ENCODE measurements at regions not wholly inside any gene's neighbourhood (a gene's known extent, or its start where the extent isn't known, plus 50 kb on each side); places are given as distances from the start of the nearest gene placed in this dataset.

- no peaks in the 10 kb centered on the region for H3K27me3 ChIP-seq (ENCODE audit: control insufficient read depth, extremely low read depth, insufficient read depth, low read length)
- H3K9me1 ChIP-seq (ENCODE audit: control insufficient read depth, extremely low read depth, insufficient read depth, low read length) = no peaks in the 10 kb centered on the region
- no peaks in the 10 kb centered on the region for H3K36me3 ChIP-seq (ENCODE audit: control insufficient read depth in 2 of 2, extremely low read depth in 1 of 2, insufficient read depth in 2 of 2, low read length in 2 of 2)
- H4K20me1 ChIP-seq (ENCODE audit: control insufficient read depth, extremely low read depth, insufficient read depth, low read length) = no peaks in the 10 kb centered on the region
- no peaks in the 10 kb centered on the region for H3K4me1 ChIP-seq (ENCODE audit: control insufficient read depth, extremely low read depth, insufficient read depth, low read length)
- H3K9me3 ChIP-seq (ENCODE audit: control insufficient read depth, low read depth, low read length) = no peaks in the 10 kb centered on the region
- DNase-seq (ENCODE audit: low read depth, low spot score) (no peak), FAIRE-seq (no peak)
- H3K4me2 ChIP-seq (ENCODE audit: control insufficient read depth, extremely low read depth, insufficient read depth, low read depth, low read length) = no peak overlapping the region
- no peak overlapping the region for H2AFZ ChIP-seq (ENCODE audit: control insufficient read depth, low read length)
- no peaks in the 10 kb centered on the region for H3K79me2 ChIP-seq (ENCODE audit: control insufficient read depth, insufficient read depth, low read length)
- no peak overlapping the region for H3K9ac ChIP-seq (ENCODE audit: control insufficient read depth, extremely low read depth, insufficient read depth, low read length)
- no peak for TF ChIP-seq EZH2 (IDR thresholded peaks at IDR 0.05; ENCODE audit: low read length)
- TF ChIP-seq CTCF (optimal IDR thresholded peaks at IDR 0.05 in 1 of 3, IDR thresholded peaks at IDR 0.05 in 1 of 3, conservative IDR thresholded peaks at IDR 0.05 in 1 of 3; ENCODE audit: extremely low read depth in 1 of 3, insufficient read depth in 2 of 3, low read length in 3 of 3) = no peak
- no peak overlapping the region for H3K4me3 ChIP-seq (ENCODE audit: control insufficient read depth in 2 of 3, extremely low read depth in 1 of 3, insufficient read depth in 2 of 3, low read depth in 1 of 3, low read length in 3 of 3)
- dilution Hi-C loops (cut with MboI; ENCODE audit: extremely low pct_ligation_motif_present, low sequenced_read_pairs) = no loop called here
- no peak overlapping the region for H3K27ac ChIP-seq (ENCODE audit: control insufficient read depth, insufficient read depth, low read length)
Observed at GRCh38 chr7:22900784-22901183, 78.1 kb upstream of the TOMM7 start.

- H3K27ac ChIP-seq (ENCODE audit: control insufficient read depth, insufficient read depth, low read length) = no peak overlapping the region
- no peak for TF ChIP-seq EZH2 (IDR thresholded peaks at IDR 0.05; ENCODE audit: low read length)
- no peak for TF ChIP-seq CTCF (optimal IDR thresholded peaks at IDR 0.05 in 1 of 3, IDR thresholded peaks at IDR 0.05 in 1 of 3, conservative IDR thresholded peaks at IDR 0.05 in 1 of 3; ENCODE audit: extremely low read depth in 1 of 3, insufficient read depth in 2 of 3, low read length in 3 of 3)
- H2AFZ ChIP-seq (ENCODE audit: control insufficient read depth, low read length) = no peak overlapping the region
- FAIRE-seq (no peak), DNase-seq (ENCODE audit: low read depth, low spot score) (no peak)
- H3K79me2 ChIP-seq (ENCODE audit: control insufficient read depth, insufficient read depth, low read length) = no peaks in the 10 kb centered on the region
- H3K36me3 ChIP-seq (ENCODE audit: control insufficient read depth in 2 of 2, extremely low read depth in 1 of 2, insufficient read depth in 2 of 2, low read length in 2 of 2) = no peaks in the 10 kb centered on the region
- no peaks in the 10 kb centered on the region for H3K4me1 ChIP-seq (ENCODE audit: control insufficient read depth, extremely low read depth, insufficient read depth, low read length)
- dilution Hi-C loops (cut with MboI; ENCODE audit: extremely low pct_ligation_motif_present, low sequenced_read_pairs) = no loop called here
- no peak overlapping the region for H3K9ac ChIP-seq (ENCODE audit: control insufficient read depth, extremely low read depth, insufficient read depth, low read length)
- no peaks in the 10 kb centered on the region for H3K9me3 ChIP-seq (ENCODE audit: control insufficient read depth, low read depth, low read length)
- no peaks in the 10 kb centered on the region for H4K20me1 ChIP-seq (ENCODE audit: control insufficient read depth, extremely low read depth, insufficient read depth, low read length)
- H3K4me3 ChIP-seq (ENCODE audit: control insufficient read depth in 2 of 3, extremely low read depth in 1 of 3, insufficient read depth in 2 of 3, low read depth in 1 of 3, low read length in 3 of 3) = no peak overlapping the region
- H3K27me3 ChIP-seq (ENCODE audit: control insufficient read depth, extremely low read depth, insufficient read depth, low read length) = no peaks in the 10 kb centered on the region
- no peak overlapping the region for H3K4me2 ChIP-seq (ENCODE audit: control insufficient read depth, extremely low read depth, insufficient read depth, low read depth, low read length)
- H3K9me1 ChIP-seq (ENCODE audit: control insufficient read depth, extremely low read depth, insufficient read depth, low read length) = no peaks in the 10 kb centered on the region
Observed at GRCh38 chr7:22900101-22900500, 77.5 kb upstream of the TOMM7 start.
